GM18868 (cell line): ENCODE measurements at regions not wholly inside any gene's neighbourhood (a gene's known extent, or its start where the extent isn't known, plus 50 kb on each side); places are given as distances from the start of the nearest gene placed in this dataset.
A peak's percentile ranks its signal among the peaks of the same experiment; 100 is the strongest.

Experiments
- ATAC-seq: cut with Tn5 transposase; IDR thresholded peaks from one replicate; pipeline ENCODE4 v1.9.1; 2021; ENCODE audit warnings: mild to moderate bottlenecking, moderate library complexity; ENCODE audit not compliant: unreplicated experiment

DNA sequence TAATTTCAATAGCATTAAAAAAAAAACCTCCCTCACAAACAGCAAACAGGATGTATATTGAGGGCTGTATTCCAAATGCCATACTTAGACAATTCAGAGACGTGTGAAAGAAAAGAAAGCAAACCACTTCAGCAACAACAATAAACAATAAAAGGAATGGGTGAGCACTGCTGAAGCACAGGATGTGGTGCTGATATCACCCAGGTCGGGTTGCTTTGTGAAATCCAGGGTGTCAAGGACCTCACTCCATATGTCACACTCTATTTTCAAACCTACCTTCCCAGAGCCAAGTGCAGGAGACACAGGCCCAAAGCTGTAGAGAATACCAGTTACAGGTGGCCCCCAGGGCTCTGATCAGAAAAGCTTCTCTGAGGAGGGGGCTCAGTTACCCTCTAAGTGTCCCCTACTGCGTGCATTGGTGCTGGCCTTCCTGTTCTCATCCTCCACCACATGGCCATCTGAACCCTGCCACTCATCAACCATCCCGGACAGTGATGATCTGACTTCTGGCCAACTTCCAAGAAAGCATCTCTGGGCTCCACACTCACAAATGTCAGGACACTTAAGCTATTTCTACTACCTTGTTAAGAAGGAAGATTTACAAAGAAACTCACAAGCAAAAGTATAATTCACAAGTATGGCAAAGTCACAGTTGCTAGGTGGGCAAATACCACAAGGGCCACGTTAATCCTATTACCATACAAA, 363.0 kb downstream of the SS18 start:
- ATAC-seq, result no peak

- no peak for ATAC-seq
Observed at GRCh38 chr18:25726298-25726697, 364.1 kb downstream of the SS18 start.

GRCh38 chr18:25725501-25725900, 364.9 kb downstream of the SS18 start:
- ATAC-seq, result no peak

GRCh38 chr18:25724997-25725396, 365.4 kb downstream of the SS18 start:
- no peak for ATAC-seq

- ATAC-seq, result no peak
Observed at GRCh38 chr18:25724121-25724520, 366.3 kb downstream of the SS18 start.

- ATAC-seq, result no peak
Observed at GRCh38 chr18:25713103-25713502, 361.1 kb upstream of the ZNF521 start.

- no peak for ATAC-seq
Observed at GRCh38 chr18:25710981-25711380, 359.0 kb upstream of the ZNF521 start.

DNA sequence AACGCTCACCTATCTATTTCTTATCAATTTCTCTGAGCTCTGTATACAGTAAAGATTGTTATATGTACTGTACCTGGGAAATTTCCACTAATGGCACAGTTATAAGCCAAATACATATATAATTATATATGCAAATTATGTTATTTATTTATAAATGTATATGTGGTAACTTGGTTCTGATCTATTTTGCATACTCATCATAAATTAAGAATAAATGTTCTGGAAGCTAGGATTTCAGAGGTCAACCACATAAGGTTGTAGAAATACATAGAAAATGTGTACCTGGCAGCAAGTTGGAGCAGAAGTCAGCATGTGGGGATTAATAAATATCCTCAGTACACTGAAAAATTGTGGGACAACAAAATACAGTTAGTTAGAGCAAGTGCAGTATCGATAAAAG, 353.7 kb upstream of the ZNF521 start:
- ATAC-seq, result no peak

GRCh38 chr18:25704494-25704893, 352.5 kb upstream of the ZNF521 start:
- no peak for ATAC-seq

GRCh38 chr18:25704071-25704470, 352.1 kb upstream of the ZNF521 start:
- no peak for ATAC-seq

GRCh38 chr18:25701821-25702220, 349.9 kb upstream of the ZNF521 start:
- ATAC-seq, result no peak

- no peak for ATAC-seq
Observed at GRCh38 chr18:25686960-25687500, 335.1 kb upstream of the ZNF521 start.

- ATAC-seq, result no peak
Observed at GRCh38 chr18:25685088-25685487, 333.1 kb upstream of the ZNF521 start.

- no peak for ATAC-seq
Observed at GRCh38 chr18:25679491-25679890, 327.5 kb upstream of the ZNF521 start.

DNA sequence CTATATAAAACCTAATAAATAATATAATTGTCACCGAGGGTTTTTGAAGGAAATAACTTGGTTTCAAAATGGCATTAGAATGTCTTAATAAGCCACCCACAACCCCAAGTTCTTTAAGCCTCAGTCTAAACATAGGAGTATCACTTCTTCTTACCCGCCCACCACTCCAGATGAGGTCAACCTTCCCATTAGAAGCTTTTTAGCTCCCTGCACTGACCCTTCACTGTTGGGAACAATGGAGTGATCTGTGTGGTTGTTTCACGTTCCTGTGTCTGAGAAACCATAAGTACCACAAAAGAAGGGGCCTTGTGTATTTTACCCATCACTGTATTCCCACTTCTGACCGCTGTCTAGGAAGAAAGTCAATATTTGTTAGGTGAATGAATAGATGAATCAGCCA, 326.3 kb upstream of the ZNF521 start:
- peak; percentile 42 for ATAC-seq

DNA sequence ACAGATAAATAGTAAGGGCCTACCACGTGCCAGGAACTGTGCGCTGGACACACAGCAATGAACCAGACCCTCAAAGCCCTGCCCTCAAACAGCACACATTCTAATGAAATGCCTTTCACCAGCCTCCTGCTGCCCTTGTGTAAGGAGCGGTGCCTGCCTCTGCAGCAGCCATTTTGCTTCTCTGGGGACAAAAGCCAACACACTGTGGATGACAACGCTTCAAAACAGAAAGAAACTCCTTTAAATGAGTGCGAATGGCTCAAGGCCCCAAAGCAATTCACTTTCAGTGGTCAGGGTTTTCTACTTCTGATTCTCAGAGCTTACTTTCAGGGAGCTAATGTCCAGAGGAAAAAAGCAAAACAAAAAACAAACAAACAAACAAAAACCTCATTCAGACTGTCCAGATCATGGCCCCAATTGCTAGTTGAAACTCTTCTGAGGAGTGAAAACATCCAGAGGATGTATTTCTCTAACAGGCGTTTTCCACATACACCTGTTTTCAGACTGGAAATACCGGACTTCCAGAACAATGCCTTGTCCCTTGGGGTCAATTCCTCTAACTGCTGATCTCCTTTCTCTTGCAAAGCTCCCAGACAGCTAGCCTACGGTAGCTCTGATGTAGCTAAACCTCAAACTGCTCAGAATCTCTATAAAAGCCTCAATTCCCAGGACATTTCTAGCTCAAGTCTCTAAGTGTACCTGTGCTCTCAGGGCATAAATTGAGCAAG, 323.3 kb upstream of the ZNF521 start:
- no peak for ATAC-seq

DNA sequence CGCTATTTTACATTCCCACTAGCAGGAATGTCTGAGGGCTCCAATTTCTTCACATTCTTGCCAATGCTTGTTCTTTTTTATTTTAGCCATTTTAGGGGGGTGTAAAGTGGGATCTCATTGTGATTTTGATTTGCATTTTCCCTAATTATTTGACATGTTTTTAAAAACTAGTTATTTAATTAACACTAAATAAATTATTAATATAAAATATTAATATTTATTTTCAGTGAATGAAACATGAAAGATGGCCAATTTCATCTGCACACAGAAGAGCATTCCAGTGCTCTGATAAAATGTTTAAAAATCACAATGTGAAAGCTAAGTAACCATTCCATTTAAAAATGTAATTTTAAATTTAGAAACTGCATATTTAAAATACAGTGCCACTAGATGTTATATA, 322.2 kb upstream of the ZNF521 start:
- no peak for ATAC-seq

DNA sequence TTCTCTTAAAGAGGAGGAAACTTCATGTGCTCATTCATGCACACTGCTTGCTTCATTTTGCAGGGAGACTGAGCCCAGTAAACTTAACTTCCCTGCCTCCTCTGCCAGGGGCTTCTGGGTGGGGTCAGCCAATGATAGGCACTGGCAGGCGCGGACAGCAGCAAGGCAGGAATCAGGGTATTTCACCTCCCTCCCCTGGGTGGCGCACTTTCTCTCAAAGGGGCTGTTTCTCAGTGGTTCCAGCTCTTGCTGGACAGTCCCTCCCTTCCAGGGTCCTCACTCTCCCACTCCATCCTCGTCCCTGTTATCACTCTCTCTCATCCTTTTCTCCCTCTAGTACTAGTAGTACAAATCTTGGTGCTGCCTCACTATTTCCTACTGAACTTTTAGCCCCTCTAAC, 320.5 kb upstream of the ZNF521 start:
- no peak for ATAC-seq

- no peak for ATAC-seq
Observed at GRCh38 chr18:25669741-25670140, 317.8 kb upstream of the ZNF521 start.

DNA sequence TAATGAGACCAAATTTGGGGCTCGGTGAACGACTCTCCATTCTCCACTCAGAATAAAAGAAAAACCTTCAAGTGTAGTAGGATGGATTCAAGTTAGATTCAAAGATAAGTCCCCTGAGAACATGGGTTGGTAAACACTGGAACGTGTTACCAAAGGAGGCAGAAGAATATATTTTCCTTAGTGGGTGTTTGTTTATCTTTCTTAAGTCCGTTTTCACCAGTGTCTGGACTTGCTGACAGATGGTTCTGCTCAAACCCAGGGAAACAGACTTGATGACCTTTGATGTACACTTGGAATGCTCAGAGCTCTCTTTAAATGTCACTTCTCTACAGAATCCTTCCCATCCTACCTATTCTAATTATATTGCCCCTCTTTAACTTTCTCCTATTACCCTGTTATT, 310.3 kb upstream of the ZNF521 start:
- no peak for ATAC-seq

DNA sequence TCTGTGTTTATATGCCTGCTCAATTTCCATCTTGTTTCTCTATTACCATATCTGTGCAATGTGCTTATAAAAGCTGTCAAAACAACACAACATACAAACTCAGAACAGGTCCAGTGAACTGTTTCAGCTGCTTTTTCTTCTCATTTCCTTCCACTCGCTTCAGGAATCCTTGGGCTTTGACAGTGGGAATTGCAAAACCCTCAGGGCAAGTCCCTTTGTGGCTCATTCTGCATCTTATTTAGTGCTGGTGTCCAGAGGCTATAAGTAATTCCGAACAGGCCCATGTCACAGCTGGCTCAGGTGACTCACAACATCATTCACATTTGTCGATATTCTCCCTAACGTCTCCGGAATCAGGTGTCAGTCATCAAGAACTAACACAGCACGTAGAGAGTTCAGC, 309.9 kb upstream of the ZNF521 start:
- ATAC-seq, result no peak

DNA sequence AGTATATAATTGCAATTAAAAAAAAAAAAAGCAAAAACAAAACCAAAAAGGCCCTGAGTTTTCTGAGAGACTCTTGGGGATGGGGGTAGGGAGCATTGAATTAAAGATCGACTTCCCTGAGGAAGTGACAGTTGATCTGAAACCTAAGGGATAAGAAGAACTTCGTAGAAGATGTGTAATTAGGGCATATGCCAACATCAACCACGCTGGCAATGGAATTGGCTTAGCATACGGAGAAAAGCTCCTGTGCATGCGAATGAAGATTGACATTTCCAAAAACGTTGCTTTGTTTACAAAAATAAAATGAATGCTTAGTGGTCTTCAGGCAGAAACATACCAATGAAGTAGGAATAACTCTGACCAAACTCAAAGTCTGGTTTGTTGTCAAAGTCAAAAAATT, 307.6 kb upstream of the ZNF521 start:
- no peak for ATAC-seq
